HG03135 (cell line): ENCODE measurements at regions not wholly inside any gene's neighbourhood (a gene's known extent, or its start where the extent isn't known, plus 50 kb on each side); places are given as distances from the start of the nearest gene placed in this dataset.
"Not testable (repeated sequence)": the region's sequence is repeated elsewhere in the genome, so short reads cannot be mapped to it uniquely, and the experiment has no call there.

Experiments
- ATAC-seq: cut with Tn5 transposase; IDR thresholded peaks from one replicate; pipeline ENCODE4 v1.9.1; 2021; ENCODE audit warnings: mild to moderate bottlenecking, moderate library complexity; ENCODE audit not compliant: unreplicated experiment

- not testable (repeated sequence) for ATAC-seq
These were observed 75.9 kb downstream of the NPIPB11 start for GRCh38 chr16:29330623-29331022.

- ATAC-seq = not testable (repeated sequence)
These were observed 78.0 kb downstream of the NPIPB11 start for GRCh38 chr16:29328528-29328927.

- not testable (repeated sequence) for ATAC-seq
These were observed 78.7 kb downstream of the NPIPB11 start for GRCh38 chr16:29327631-29328408.

- ATAC-seq = not testable (repeated sequence)
These were observed 80.1 kb downstream of the NPIPB11 start for GRCh38 chr16:29326164-29327125.

GRCh38 chr16:29323725-29324124 is 82.8 kb downstream of the NPIPB11 start:
- ATAC-seq = not testable (repeated sequence)

GRCh38 chr16:29321585-29321984 is 84.9 kb downstream of the NPIPB11 start:
- no peak for ATAC-seq

GRCh38 chr16:29321000-29321393 is 85.5 kb downstream of the NPIPB11 start:
- ATAC-seq = no peak

- ATAC-seq = no peak
These were observed 86.1 kb downstream of the NPIPB11 start for GRCh38 chr16:29320274-29320999.

GRCh38 chr16:29319726-29320125 is 86.8 kb downstream of the NPIPB11 start:
- no peak for ATAC-seq

- ATAC-seq = not testable (repeated sequence)
These were observed 87.9 kb downstream of the NPIPB11 start for GRCh38 chr16:29318561-29318968.

GRCh38 chr16:29318037-29318436 is 88.5 kb downstream of the NPIPB11 start:
- no peak for ATAC-seq

GRCh38 chr16:29317269-29317668 is 89.2 kb downstream of the NPIPB11 start:
- ATAC-seq = no peak

- no peak for ATAC-seq
These were observed 89.7 kb downstream of the NPIPB11 start for GRCh38 chr16:29316761-29317183.

- ATAC-seq = no peak
These were observed 90.5 kb downstream of the NPIPB11 start for GRCh38 chr16:29315916-29316517.

GRCh38 chr16:29315046-29315445 is 91.5 kb downstream of the NPIPB11 start:
- no peak for ATAC-seq

- no peak for ATAC-seq
These were observed 92.1 kb downstream of the NPIPB11 start for GRCh38 chr16:29314292-29314934.

- no peak for ATAC-seq
These were observed 92.9 kb downstream of the NPIPB11 start for GRCh38 chr16:29313559-29314048.

GRCh38 chr16:29312835-29313558 is 93.5 kb downstream of the NPIPB11 start:
- ATAC-seq = no peak

GRCh38 chr16:29312345-29312675 is 94.2 kb downstream of the NPIPB11 start:
- not testable (repeated sequence) for ATAC-seq
